ENCODE measurements at regions not wholly inside any gene's neighbourhood (a gene's known extent, or its start where the extent isn't known, plus 50 kb on each side); places are given as distances from the start of the nearest gene placed in this dataset.

DNA sequence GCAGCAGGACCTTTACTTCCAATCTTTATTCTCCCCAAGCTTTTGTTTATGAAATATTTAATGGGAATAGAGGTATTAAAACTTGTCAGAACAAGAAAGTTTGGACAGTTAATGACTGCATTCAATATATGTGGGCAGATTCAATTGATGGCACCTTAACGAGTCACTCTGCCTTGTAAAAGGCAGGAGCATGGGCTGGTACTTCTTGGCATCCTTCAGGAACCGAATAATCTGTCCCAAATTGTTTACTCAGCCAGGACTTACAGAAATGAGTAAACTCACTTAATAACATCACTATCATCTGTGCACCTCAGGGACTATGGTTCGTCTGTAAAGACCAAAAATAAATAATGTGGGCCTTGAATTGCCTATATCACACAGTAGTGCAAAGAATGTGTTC lies 1280.3 kb upstream of the TMEFF2 start:
- TF ChIP-seq, protein P1, sequence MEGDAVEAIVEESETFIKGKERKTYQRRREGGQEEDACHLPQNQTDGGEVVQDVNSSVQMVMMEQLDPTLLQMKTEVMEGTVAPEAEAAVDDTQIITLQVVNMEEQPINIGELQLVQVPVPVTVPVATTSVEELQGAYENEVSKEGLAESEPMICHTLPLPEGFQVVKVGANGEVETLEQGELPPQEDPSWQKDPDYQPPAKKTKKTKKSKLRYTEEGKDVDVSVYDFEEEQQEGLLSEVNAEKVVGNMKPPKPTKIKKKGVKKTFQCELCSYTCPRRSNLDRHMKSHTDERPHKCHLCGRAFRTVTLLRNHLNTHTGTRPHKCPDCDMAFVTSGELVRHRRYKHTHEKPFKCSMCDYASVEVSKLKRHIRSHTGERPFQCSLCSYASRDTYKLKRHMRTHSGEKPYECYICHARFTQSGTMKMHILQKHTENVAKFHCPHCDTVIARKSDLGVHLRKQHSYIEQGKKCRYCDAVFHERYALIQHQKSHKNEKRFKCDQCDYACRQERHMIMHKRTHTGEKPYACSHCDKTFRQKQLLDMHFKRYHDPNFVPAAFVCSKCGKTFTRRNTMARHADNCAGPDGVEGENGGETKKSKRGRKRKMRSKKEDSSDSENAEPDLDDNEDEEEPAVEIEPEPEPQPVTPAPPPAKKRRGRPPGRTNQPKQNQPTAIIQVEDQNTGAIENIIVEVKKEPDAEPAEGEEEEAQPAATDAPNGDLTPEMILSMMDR (conservative IDR thresholded peaks at IDR 0.05; ENCODE audit: low read length) = no peak
- TF ChIP-seq EZH2phosphoT487 (IDR thresholded peaks at IDR 0.05; ENCODE audit: borderline replicate concordance) = no peak
